Common myeloid progenitor, CD34-positive (primary cell): ENCODE measurements at regions not wholly inside any gene's neighbourhood (a gene's known extent, or its start where the extent isn't known, plus 50 kb on each side); places are given as distances from the start of the nearest gene placed in this dataset.

ENCODE experiments used
- CTCF ChIA-PET: fragments of 350-600 bp; sonication (Branson Sonifier 250); formaldehyde crosslinking; loops from one replicate; lab custom pipeline; 2021; ENCODE audit warnings: antibody characterized with exemption; lab: Charles Lee
- POLR2A ChIA-PET: fragments of 350-600 bp; sonication (Branson Sonifier 250); formaldehyde crosslinking; loops from one replicate; lab custom pipeline; 2021; ENCODE audit warnings: antibody characterized with exemption; lab: Charles Lee
- DNase-seq, 3 donors: peaks; one replicate each; pipeline versions ENCODE4 v3.0.0 to v3.0.0-alpha.2; 2013
- H3K27ac ChIP-seq, 2 experiments: 1 replicate in 1 of 2; 2 replicates in 1 of 2; pipeline ENCODE4 v1.7.0; 2013; ENCODE audit warnings: inconsistent platforms in 2 of 2, low read length in 2 of 2, mild to moderate bottlenecking in 2 of 2, low read depth in 1 of 2, moderate library complexity in 1 of 2; ENCODE audit not compliant: severe bottlenecking in 2 of 2, insufficient read depth in 1 of 2, poor library complexity in 1 of 2
- H3K27me3 ChIP-seq, 5 experiments: replicated peaks in 2 of 5; 1 replicate in 3 of 5; 2 replicates in 2 of 5; pipeline versions ENCODE4 v1.6.1 to v1.7.0; 2013; ENCODE audit warnings: low read length in 4 of 5, mild to moderate bottlenecking in 2 of 5, moderate library complexity in 2 of 5, inconsistent platforms in 1 of 5; ENCODE audit not compliant: insufficient read depth in 5 of 5, control insufficient read depth in 4 of 5
- H3K36me3 ChIP-seq, 4 experiments: 1 replicate in 2 of 4; 2 replicates in 2 of 4; pipeline versions ENCODE4 v1.6.1 to v1.7.0; 2013; ENCODE audit warnings: low read length in 3 of 4, control low read depth in 1 of 4, mild to moderate bottlenecking in 1 of 4; ENCODE audit not compliant: control insufficient read depth in 4 of 4, insufficient read depth in 4 of 4
- H3K4me1 ChIP-seq, 4 experiments: 1 replicate in 3 of 4; 2 replicates in 1 of 4; pipeline versions ENCODE4 v1.6.1 to v1.7.1; 2013; ENCODE audit warnings: low read length in 3 of 4, mild to moderate bottlenecking in 3 of 4, control low read depth in 1 of 4, inconsistent platforms in 1 of 4, moderate library complexity in 1 of 4; ENCODE audit not compliant: control insufficient read depth in 4 of 4, insufficient read depth in 4 of 4; ENCODE audit errors: control extremely low read depth in 1 of 4
- H3K4me3 ChIP-seq, 7 experiments: 1 replicate in 4 of 7; 2 replicates in 3 of 7; pipeline versions ENCODE4 v1.5.1 to v1.7.0; 2013; ENCODE audit warnings: mild to moderate bottlenecking in 7 of 7, low read length in 6 of 7, moderate library complexity in 6 of 7, inconsistent platforms in 2 of 7, low read depth in 2 of 7, control low read depth in 1 of 7; ENCODE audit not compliant: insufficient read depth in 4 of 7, control insufficient read depth in 1 of 7; ENCODE audit errors: extremely low read depth in 1 of 7
- H3K9me3 ChIP-seq, 5 experiments: 1 replicate in 4 of 5; 2 replicates in 1 of 5; pipeline versions ENCODE4 v1.6.1 to v1.7.1; 2013; ENCODE audit warnings: low read length in 4 of 5, mild to moderate bottlenecking in 2 of 5, inconsistent platforms in 1 of 5, low read depth in 1 of 5, moderate library complexity in 1 of 5; ENCODE audit not compliant: control insufficient read depth in 4 of 5, insufficient read depth in 2 of 5; ENCODE audit errors: control extremely low read depth in 1 of 5
- WGBS: methylation state at CpG from one replicate; pipeline ENCODE4 v1.1.5; 2013; ENCODE audit not compliant: insufficient coverage; 5-methylcytosine and 5-hydroxymethylcytosine counted together

- Histone ChIP-seq H3K9me3 (peaks cover 0 to 3% (median 0%) of the 10 kb centered on the region in 5 experiments), H3K4me1 (no peaks in the 10 kb centered on the region), H3K4me3 (no peak overlapping the region), H3K27ac (no peak overlapping the region), H3K36me3 (no peaks in the 10 kb centered on the region), H3K27me3 (peaks cover 0 to 3% (median 0%) of the 10 kb centered on the region in 5 experiments)
- WGBS, result 97% methylated on average over 13 of the region's 14 CpGs
- no peak for DNase-seq
- CTCF ChIA-PET, result interaction anchor here (0.6 to 1.0 kb wide), 2 partner anchors 10 to 87 kb away, joined by 3 read pairs; no protein-coding TSS in a partner anchor
- POLR2A ChIA-PET, result no interaction called here
Measured at GRCh38 chr2:20515290-20516220, 68.7 kb downstream of the RHOB start.

GRCh38 chr2:20516291-20516645 is 69.4 kb downstream of the RHOB start:
- Histone ChIP-seq H3K36me3 (no peaks in the 10 kb centered on the region), H3K4me3 (no peak overlapping the region), H3K4me1 (no peaks in the 10 kb centered on the region), H3K27me3 (peaks cover 0 to 3% (median 0%) of the 10 kb centered on the region in 5 experiments), H3K27ac (no peak overlapping the region), H3K9me3 (peaks cover 0 to 3% (median 0%) of the 10 kb centered on the region in 5 experiments)
- POLR2A ChIA-PET, result no interaction called here
- no peak for DNase-seq
- CTCF ChIA-PET, result interaction anchor here (1.0 kb wide), 1 partner anchor 9 kb away, joined by 3 read pairs; no protein-coding TSS in a partner anchor
- 100% methylated on average over 2 of the region's 2 CpGs for WGBS

DNA sequence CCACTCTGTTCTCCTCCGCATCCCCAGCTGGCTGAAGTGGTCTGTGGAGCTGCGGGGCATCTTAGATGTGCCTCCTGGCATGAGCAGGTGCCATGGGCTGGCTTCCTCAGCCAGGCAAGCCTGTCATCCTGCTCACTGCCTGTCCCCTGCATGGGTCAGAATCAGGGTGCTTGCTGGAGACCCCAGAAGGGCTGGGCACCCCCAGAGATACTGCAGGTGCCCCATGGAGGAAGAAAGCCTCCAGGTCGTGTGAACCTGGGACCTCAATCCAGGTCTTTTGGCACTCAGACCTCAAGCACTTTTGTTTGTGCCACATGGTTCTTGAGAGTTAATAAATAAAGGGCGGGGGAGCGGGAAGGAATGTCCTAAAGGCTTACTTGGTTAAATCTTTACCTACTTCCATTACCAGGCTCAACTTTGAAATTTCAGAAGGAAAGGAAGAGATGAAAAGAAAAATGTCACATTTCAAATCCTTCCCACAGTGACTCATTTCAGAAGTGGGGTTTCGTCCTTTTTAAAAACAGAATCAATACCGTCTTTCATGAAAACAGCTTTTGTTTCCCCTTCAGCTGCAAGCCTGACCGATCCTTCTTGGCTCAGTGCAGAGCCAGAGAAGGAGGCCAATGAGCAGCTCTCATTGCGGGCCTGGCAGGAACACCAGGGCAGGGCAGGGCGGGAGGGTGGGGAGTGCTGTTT is 69.9 kb downstream of the RHOB start:
- H3K4me3 ChIP-seq, result no peak overlapping the region
- no peak for DNase-seq
- ChIA-PET CTCF (interaction anchor here (1.0 kb wide), 1 partner anchor 9 kb away, joined by 3 read pairs; no protein-coding TSS in a partner anchor), POLR2A (no interaction called here)
- peaks cover 0 to 3% (median 0%) of the 10 kb centered on the region in 5 experiments for H3K9me3 ChIP-seq
- no peaks in the 10 kb centered on the region for H3K4me1 ChIP-seq
- peaks cover 0 to 3% (median 0%) of the 10 kb centered on the region in 5 experiments for H3K27me3 ChIP-seq
- 100% methylated on average over 5 of the region's 10 CpGs for WGBS
- no peak overlapping the region for H3K27ac ChIP-seq
- H3K36me3 ChIP-seq, result no peaks in the 10 kb centered on the region

DNA sequence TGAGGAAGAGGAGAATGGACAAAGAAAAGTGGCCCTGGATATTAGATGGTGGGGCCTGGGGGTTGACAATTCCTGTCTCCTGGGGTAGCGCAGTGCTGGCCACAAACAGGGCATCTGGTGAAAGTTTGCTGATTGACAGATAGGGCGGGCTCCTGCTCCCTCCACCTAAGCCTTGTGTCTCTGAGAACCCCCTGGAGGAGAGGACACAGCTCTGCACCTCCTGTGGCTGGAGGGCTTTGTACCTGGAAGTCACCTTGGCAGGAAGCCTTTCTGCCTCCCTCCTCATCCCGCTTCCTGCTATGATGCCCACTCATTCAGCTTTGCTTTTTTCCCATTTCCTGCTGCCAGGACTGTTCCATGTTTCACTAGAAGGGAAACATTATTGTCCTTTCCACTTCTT is 72.4 kb downstream of the RHOB start:
- WGBS, result 100% methylated on average over 3 of the region's 3 CpGs
- no peaks in the 10 kb centered on the region for H3K4me1 ChIP-seq
- no peak overlapping the region for H3K27ac ChIP-seq
- H3K9me3 ChIP-seq, result peaks cover 0 to 3% (median 0%) of the 10 kb centered on the region in 5 experiments
- H3K36me3 ChIP-seq, result no peaks in the 10 kb centered on the region
- DNase-seq, result no peak
- ChIA-PET POLR2A (no interaction called here), CTCF (no interaction called here)
- H3K27me3 ChIP-seq, result peaks cover 0 to 7% (median 0%) of the 10 kb centered on the region in 5 experiments
- H3K4me3 ChIP-seq, result no peak overlapping the region

- DNase-seq, result no peak
- WGBS, result 95% methylated on average over 10 of the region's 10 CpGs
- H3K4me3 ChIP-seq, result no peak overlapping the region
- ChIA-PET POLR2A (no interaction called here), CTCF (no interaction called here)
- no peak overlapping the region for H3K27ac ChIP-seq
- H3K27me3 ChIP-seq, result peaks cover 0 to 7% (median 0%) of the 10 kb centered on the region in 5 experiments
- no peaks in the 10 kb centered on the region for H3K9me3 ChIP-seq
- no peaks in the 10 kb centered on the region for H3K36me3 ChIP-seq
- peaks cover 0 to 6% (median 1%) of the 10 kb centered on the region in 4 experiments for H3K4me1 ChIP-seq
Measured at GRCh38 chr2:20520128-20520527, 73.3 kb downstream of the RHOB start.

GRCh38 chr2:20521193-20521592 is 74.3 kb downstream of the RHOB start:
- H3K36me3 ChIP-seq, result no peaks in the 10 kb centered on the region
- H3K27me3 ChIP-seq, result peaks cover 0 to 7% (median 0%) of the 10 kb centered on the region in 5 experiments
- ChIA-PET CTCF (no interaction called here), POLR2A (no interaction called here)
- no peak overlapping the region for H3K27ac ChIP-seq
- H3K9me3 ChIP-seq, result no peaks in the 10 kb centered on the region
- no peak for DNase-seq
- H3K4me3 ChIP-seq, result no peak overlapping the region
- H3K4me1 ChIP-seq, result peaks cover 0 to 9% (median 3%) of the 10 kb centered on the region in 4 experiments
- 95% methylated on average over 4 of the region's 4 CpGs for WGBS
